IMR-90 (cell line): ENCODE measurements at regions not wholly inside any gene's neighbourhood (a gene's known extent, or its start where the extent isn't known, plus 50 kb on each side); places are given as distances from the start of the nearest gene placed in this dataset.

ENCODE experiments used
- ATAC-seq: fragments of 200-7000 bp; cut with Tn5 transposase; 2 replicates; pipeline ENCODE4 v1.9.1; 2020; ENCODE audit warnings: low read depth, mild to moderate bottlenecking, moderate library complexity
- BruUV-seq: library from RNA; stranded (reverse); fragments of 400-500 nt; replicated peaks from 2 replicates; lab custom pipeline; 2021; lab: Mats Ljungman, UMichigan
- CTCF ChIA-PET: fragments of 300-600 bp; formaldehyde crosslinking; extraction: SDS; loops from one replicate; lab custom pipeline; 2021; ENCODE audit warnings: antibody characterized with exemption; lab: Yijun Ruan, JAX
- POLR2A ChIA-PET: fragments of 300-600 bp; sonication (Branson Sonifier 250); formaldehyde crosslinking; loops from one replicate; lab custom pipeline; 2022; ENCODE audit warnings: antibody characterized with exemption; ENCODE audit not compliant: unreplicated experiment; lab: Charles Lee
- DNase-seq: peaks from one replicate; pipeline ENCODE4 v3.0.0; 2013
- H2AFZ ChIP-seq: replicated peaks from 2 replicates; pipeline ENCODE3; 2013; ENCODE audit warnings: low read length, mild to moderate bottlenecking; ENCODE audit not compliant: poor library complexity
- H2AK5ac ChIP-seq: 2 replicates; pipeline ENCODE4 v1.6.1; 2013; ENCODE audit warnings: low read depth, low read length, inconsistent platforms
- H2AK9ac ChIP-seq: replicated peaks from 2 replicates; pipeline ENCODE3; 2013; ENCODE audit warnings: mild to moderate bottlenecking, low read depth, low read length, moderate library complexity; ENCODE audit not compliant: poor library complexity
- H2BK120ac ChIP-seq: 2 replicates; pipeline ENCODE4 v1.6.1; 2013; ENCODE audit warnings: low read depth, low read length, inconsistent platforms
- H2BK15ac ChIP-seq: 3 replicates; pipeline ENCODE4 v1.6.1; 2013; ENCODE audit warnings: low read depth, low read length, inconsistent platforms
- H2BK20ac ChIP-seq: 2 replicates; pipeline ENCODE4 v1.6.1; 2013; ENCODE audit warnings: low read depth, mild to moderate bottlenecking, inconsistent platforms, low read length, moderate library complexity
- H2BK5ac ChIP-seq: 2 replicates; pipeline ENCODE4 v1.6.1; 2013; ENCODE audit warnings: mild to moderate bottlenecking, low read depth, low read length, inconsistent platforms; ENCODE audit not compliant: poor library complexity, severe bottlenecking
- H3K14ac ChIP-seq: replicated peaks from 2 replicates; pipeline ENCODE4 v1.6.1; 2013; ENCODE audit warnings: low read depth, low read length, inconsistent platforms
- H3K18ac ChIP-seq: 2 replicates; pipeline ENCODE4 v1.6.1; 2013; ENCODE audit warnings: low read depth, low read length, control low read depth
- H3K23ac ChIP-seq: 2 replicates; pipeline ENCODE4 v1.6.1; 2013; ENCODE audit warnings: low read depth, low read length, inconsistent platforms
- H3K27ac ChIP-seq: 2 replicates; pipeline ENCODE4 v1.5.1; 2013; ENCODE audit warnings: mild to moderate bottlenecking, control low read depth, low read length; ENCODE audit not compliant: insufficient read depth
- H3K27me3 ChIP-seq: 2 replicates; pipeline ENCODE4 v1.6.1; 2013; ENCODE audit warnings: low read length; ENCODE audit not compliant: control insufficient read depth, insufficient read depth
- H3K36me3 ChIP-seq: 2 replicates; pipeline ENCODE4 v1.6.1; 2013; ENCODE audit warnings: low read length, mixed read lengths; ENCODE audit not compliant: control insufficient read depth, insufficient read depth
- H3K4ac ChIP-seq: 2 replicates; pipeline ENCODE4 v1.6.1; 2013; ENCODE audit warnings: low read depth, low read length, inconsistent platforms
- H3K4me1 ChIP-seq: 2 replicates; pipeline ENCODE4 v1.6.1; 2013; ENCODE audit warnings: low read length, mixed read lengths; ENCODE audit not compliant: control insufficient read depth, insufficient read depth
- H3K4me2 ChIP-seq: 2 replicates; pipeline ENCODE4 v1.6.1; 2013; ENCODE audit warnings: low read depth, mild to moderate bottlenecking, control low read depth, low read length, moderate library complexity
- H3K4me3 ChIP-seq: 2 replicates; pipeline ENCODE4 v1.5.1; 2013; ENCODE audit warnings: low read depth, mild to moderate bottlenecking, control low read depth, low read length, moderate library complexity; ENCODE audit not compliant: insufficient read depth
- H3K56ac ChIP-seq: 2 replicates; pipeline ENCODE4 v1.6.1; 2013; ENCODE audit warnings: low read length, inconsistent platforms; ENCODE audit not compliant: insufficient read depth; ENCODE audit errors: extremely low read depth
- H3K79me1 ChIP-seq, 2 experiments: 2 replicates each; pipeline ENCODE4 v1.6.1; 2013; ENCODE audit warnings: low read length in 2 of 2, inconsistent platforms in 1 of 2, low read depth in 1 of 2
- H3K9ac ChIP-seq: 2 replicates; pipeline ENCODE4 v1.6.1; 2013; ENCODE audit warnings: low read depth, low read length, control low read depth
- H3K9me1 ChIP-seq: 2 replicates; pipeline ENCODE4 v1.6.1; 2013; ENCODE audit warnings: low read length, inconsistent platforms; ENCODE audit not compliant: insufficient read depth
- H3K9me3 ChIP-seq: 2 replicates; pipeline ENCODE4 v1.6.1; 2013; ENCODE audit warnings: low read length; ENCODE audit not compliant: control insufficient read depth, insufficient read depth
- H4K20me1 ChIP-seq: 2 replicates; pipeline ENCODE4 v1.6.1; 2013; ENCODE audit warnings: low read length, inconsistent platforms; ENCODE audit not compliant: insufficient read depth
- H4K5ac ChIP-seq: 2 replicates; pipeline ENCODE4 v1.6.1; 2013; ENCODE audit warnings: mild to moderate bottlenecking, low read depth, low read length, control low read depth
- H4K8ac ChIP-seq, 2 experiments: 2 replicates each; pipeline ENCODE4 v1.6.1; 2013; ENCODE audit warnings: low read depth in 2 of 2, low read length in 2 of 2, control low read depth in 1 of 2, inconsistent platforms in 1 of 2
- H4K91ac ChIP-seq: 2 replicates; pipeline ENCODE4 v1.6.1; 2013; ENCODE audit warnings: low read depth, low read length, inconsistent platforms; ENCODE audit not compliant: insufficient read depth
- BHLHE40 ChIP-seq: fragments of 150-350 bp; IDR thresholded peaks from 2 replicates; pipeline ENCODE4 v1.6.1; 2016; ENCODE audit warnings: mild to moderate bottlenecking, low read depth, low read length
- CEBPB ChIP-seq: IDR thresholded peaks from 2 replicates; pipeline ENCODE4 v1.6.1; 2012; ENCODE audit warnings: low read depth, low read length, improper control_type of control experiment
- CHD1 ChIP-seq: IDR thresholded peaks from 2 replicates; pipeline ENCODE4 v1.6.1; 2012; ENCODE audit warnings: low read depth, low read length, improper control_type of control experiment
- CTCF ChIP-seq: conservative IDR thresholded peaks from 2 replicates; pipeline ENCODE4 v1.5.1; 2012; ENCODE audit warnings: mild to moderate bottlenecking, low read depth, low read length, improper control_type of control experiment
- ELK1 ChIP-seq: fragments of 150-350 bp; IDR thresholded peaks from 2 replicates; pipeline ENCODE4 v1.6.1; 2016; ENCODE audit warnings: low read depth, mild to moderate bottlenecking, low read length, moderate library complexity, borderline replicate concordance
- FOS ChIP-seq: fragments of 150-350 bp; IDR thresholded peaks from 2 replicates; pipeline ENCODE4 v1.6.1; 2016; ENCODE audit warnings: low read depth, low read length
- MAFK ChIP-seq: IDR thresholded peaks from 2 replicates; pipeline ENCODE4 v1.6.1; 2012; ENCODE audit warnings: low read depth, low read length, improper control_type of control experiment
- NFE2L2 ChIP-seq: fragments of 150-350 bp; IDR thresholded peaks from 2 replicates; pipeline ENCODE4 v1.6.1; 2016; ENCODE audit warnings: low read depth, mild to moderate bottlenecking, low read length
- POLR2A ChIP-seq: IDR thresholded peaks from 2 replicates; pipeline ENCODE4 v1.6.1; 2012; ENCODE audit warnings: mild to moderate bottlenecking, low read depth, low read length
- RAD21 ChIP-seq: IDR thresholded peaks from 2 replicates; pipeline ENCODE4 v1.6.1; 2012; ENCODE audit warnings: low read length, improper control_type of control experiment
- RCOR1 ChIP-seq: IDR thresholded peaks from 2 replicates; pipeline ENCODE4 v1.6.1; 2012; ENCODE audit warnings: mild to moderate bottlenecking, low read length, improper control_type of control experiment; ENCODE audit not compliant: insufficient replicate concordance
- RFX5 ChIP-seq: IDR thresholded peaks from 2 replicates; pipeline ENCODE4 v1.8.0; 2012; ENCODE audit warnings: low read depth, mild to moderate bottlenecking, low read length, moderate library complexity
- USF2 ChIP-seq: fragments of 150-350 bp; IDR thresholded peaks from 2 replicates; pipeline ENCODE4 v1.6.1; 2017; ENCODE audit warnings: mild to moderate bottlenecking, antibody characterized with exemption, low read length, low read depth
- WGBS, 2 experiments: methylation state at CpG; one replicate each; pipeline versions ENCODE4 v1.1.5 to v1.1.7; 2013; ENCODE audit warnings: missing lambda C conversion rate in 2 of 2; ENCODE audit not compliant: insufficient read length in 1 of 2; ENCODE audit errors: extremely low coverage in 2 of 2; 5-methylcytosine and 5-hydroxymethylcytosine counted together
- dilution Hi-C: fragments of 300-500 bp; cut with HindIII; formaldehyde crosslinking; loops from one replicate; pipeline ENCODE4 v1.14.3; 2018; ENCODE audit warnings: low sequenced_read_pairs; ENCODE audit not compliant: unreplicated experiment
- in situ Hi-C: fragments of 300-500 bp; cut with MboI; formaldehyde crosslinking; loops from 3 replicates; pipeline ENCODE4 v1.14.3; 2019; ENCODE audit warnings: low sequenced_read_pairs, inconsistent platforms, mixed read lengths
- intact Hi-C: fragments of 100-400 bp; cut with micrococcal nuclease; formaldehyde crosslinking; loops from 2 replicates; pipeline ENCODE4 v1.10.0; 2022

- no peak overlapping the region for H2AFZ ChIP-seq
- no peak overlapping the region for H3K9ac ChIP-seq
- H2AK9ac ChIP-seq: no peak overlapping the region
- no peaks in the 10 kb centered on the region for H4K20me1 ChIP-seq
- no peaks in the 10 kb centered on the region for H3K4me1 ChIP-seq
- TF ChIP-seq RFX5 (no peak), USF2 (no peak), CHD1 (no peak), CTCF (no peak), RCOR1 (no peak), NFE2L2 (no peak), MAFK (no peak), RAD21 (no peak), CEBPB (no peak), BHLHE40 (no peak), ELK1 (no peak), FOS (no peak), POLR2A (no peak)
- no peak overlapping the region for H3K23ac ChIP-seq
- no peak overlapping the region for H3K27ac ChIP-seq
- H2BK15ac ChIP-seq: no peak overlapping the region
- H3K4me2 ChIP-seq: no peak overlapping the region
- BruUV-seq: no TSS peak
- no peak overlapping the region for H2BK20ac ChIP-seq
- 80% methylated on average over 1 of the region's 22 CpGs; no CpG with 5 or more reads in 1 of the 2 experiments for WGBS, 2 experiments
- ATAC-seq (no peak), DNase-seq (no peak)
- no peak overlapping the region for H3K18ac ChIP-seq
- no peak overlapping the region for H3K14ac ChIP-seq
- H4K91ac ChIP-seq: no peak overlapping the region
- no peaks in the 10 kb centered on the region for H3K9me3 ChIP-seq
- intact Hi-C loops (no loop called here), dilution Hi-C loops (no loop called here), in situ Hi-C loops (no loop called here)
- POLR2A ChIA-PET: no interaction called here
- no peak overlapping the region for H2AK5ac ChIP-seq
- no peaks in the 10 kb centered on the region for H3K79me1 ChIP-seq
- H3K27me3 ChIP-seq: peaks cover 5% of the 10 kb centered on the region; the same call in 1 of the 2 replicates
- no peaks in the 10 kb centered on the region for H3K36me3 ChIP-seq
- H3K56ac ChIP-seq: no peak overlapping the region
- H4K5ac ChIP-seq: no peak overlapping the region
- no peak overlapping the region for H2BK120ac ChIP-seq
- H3K4ac ChIP-seq: no peak overlapping the region
- H2BK5ac ChIP-seq: no peak overlapping the region
- CTCF ChIA-PET: no interaction called here
- H4K8ac ChIP-seq: no peak overlapping the region
- no peaks in the 10 kb centered on the region for H3K9me1 ChIP-seq
- no peak overlapping the region for H3K4me3 ChIP-seq
Observed at GRCh38 chr2:236855866-236856847, 229.5 kb upstream of the COPS8 start.
